K562 (cell line): ENCODE measurements at regions not wholly inside any gene's neighbourhood (a gene's known extent, or its start where the extent isn't known, plus 50 kb on each side); places are given as distances from the start of the nearest gene placed in this dataset.

Experiments used
- ATAC-seq: fragments of 200-7000 bp; cut with Tn5 transposase; 3 replicates; pipeline ENCODE4 v1.9.1; 2020; ENCODE audit warnings: moderate library complexity
- BruUV-seq: library from RNA; stranded (reverse); fragments of 400-500 nt; replicated peaks from 2 replicates; lab custom pipeline; 2021; lab: Mats Ljungman, UMichigan
- CTCF ChIA-PET: fragments of 300-600 bp; formaldehyde crosslinking; extraction: SDS; loops from one replicate; lab custom pipeline; 2021; ENCODE audit warnings: low intra/inter-chr PET ratio; lab: Yijun Ruan, JAX
- POLR2A ChIA-PET: fragments of 300-600, 350-650 bp; sonication (Branson Sonifier 250); formaldehyde crosslinking; extraction: SDS; loops from one replicate; lab custom pipeline; 2021; ENCODE audit warnings: antibody characterized with exemption, inconsistent platforms; lab: Yijun Ruan, JAX
- DNase-seq, 4 experiments: peaks; one replicate each; pipeline versions ENCODE4 v3.0.0 to v3.0.0-alpha.2; 2011 to 2018; ENCODE audit warnings: low spot score in 3 of 4, mixed read lengths in 3 of 4; ENCODE audit errors: extremely low read depth in 1 of 4
- FAIRE-seq: peaks from 2 replicates; lab custom pipeline; 2011; peaks lifted over from hg19 to GRCh38; lab: Jason Lieb, UNC
- H2AFZ ChIP-seq: 2 replicates; pipeline ENCODE4 v1.6.0; 2011; ENCODE audit warnings: low read depth, low read length, control low read depth, inconsistent platforms
- H3K27ac ChIP-seq: fragments of 200-600 bp; 3 replicates; pipeline ENCODE4 v1.8.0; 2011; ENCODE audit warnings: low read depth, mild to moderate bottlenecking, control low read depth, inconsistent platforms, low read length, moderate library complexity, mixed read lengths; ENCODE audit errors: extremely low read depth
- H3K27me3 ChIP-seq, 2 experiments: fragments of 300-600 bp in 1 of 2; 2 replicates in 1 of 2; 3 replicates in 1 of 2; pipeline versions ENCODE4 v1.6.0 to v1.8.0; 2011; ENCODE audit warnings: inconsistent platforms in 2 of 2, low read length in 2 of 2, mild to moderate bottlenecking in 1 of 2, mixed read lengths in 1 of 2, moderate library complexity in 1 of 2; ENCODE audit not compliant: control insufficient read depth in 2 of 2, insufficient read depth in 2 of 2
- H3K36me3 ChIP-seq: fragments of 300-600 bp; 3 replicates; pipeline ENCODE4 v1.8.0; 2011; ENCODE audit warnings: mild to moderate bottlenecking, low read length, inconsistent platforms; ENCODE audit not compliant: control insufficient read depth, insufficient read depth
- H3K4me1 ChIP-seq, 2 experiments: fragments of 200-600 bp in 1 of 2; replicated peaks in 1 of 2; 2 replicates in 1 of 2; 3 replicates in 1 of 2; pipeline versions ENCODE4 v1.5.1 to v1.8.0; 2011; ENCODE audit warnings: inconsistent platforms in 2 of 2, low read length in 2 of 2, mild to moderate bottlenecking in 1 of 2, mixed read lengths in 1 of 2, moderate library complexity in 1 of 2; ENCODE audit not compliant: control insufficient read depth in 2 of 2, insufficient read depth in 2 of 2
- H3K4me2 ChIP-seq: 2 replicates; pipeline ENCODE4 v1.6.1; 2011; ENCODE audit warnings: low read length, control low read depth, inconsistent platforms, mixed read lengths; ENCODE audit not compliant: insufficient read depth
- H3K4me3 ChIP-seq: fragments of 200-600 bp; sonication (generic), shearing (Covaris generic); 2 replicates; pipeline ENCODE4 v1.5.1; 2016; ENCODE audit warnings: control low read depth, inconsistent platforms
- H3K79me2 ChIP-seq: fragments of 200-600 bp; 3 replicates; pipeline ENCODE4 v1.8.0; 2011; ENCODE audit warnings: low read length, inconsistent platforms; ENCODE audit not compliant: control insufficient read depth, insufficient read depth
- H3K9ac ChIP-seq, 2 experiments: 2 replicates each; pipeline versions ENCODE4 v1.6.0 to v1.6.1; 2011; ENCODE audit warnings: low read depth in 2 of 2, low read length in 2 of 2, control low read depth in 1 of 2, inconsistent platforms in 1 of 2, mild to moderate bottlenecking in 1 of 2, mixed read lengths in 1 of 2; ENCODE audit not compliant: insufficient read depth in 1 of 2
- H3K9me1 ChIP-seq: one replicate; pipeline ENCODE4 v1.6.0; 2011; ENCODE audit warnings: inconsistent platforms, mild to moderate bottlenecking, low read length, moderate library complexity; ENCODE audit not compliant: control insufficient read depth, insufficient read depth
- H3K9me3 ChIP-seq: replicated peaks from 2 replicates; pipeline ENCODE4 v1.5.1; 2011; ENCODE audit warnings: low read depth, low read length, inconsistent platforms; ENCODE audit not compliant: control insufficient read depth, insufficient read depth
- H4K20me1 ChIP-seq: replicated peaks from 2 replicates; pipeline ENCODE4 v1.6.1; 2011; ENCODE audit warnings: low read length, inconsistent platforms, mixed read lengths; ENCODE audit not compliant: control insufficient read depth, insufficient read depth
- CREB3 ChIP-seq: fragments of 450-650 bp; conservative IDR thresholded peaks from 2 replicates; pipeline ENCODE4 v1.6.1; 2016; ENCODE audit warnings: missing genetic modification characterization, low read depth, mild to moderate bottlenecking, missing compliant biosample characterization, moderate library complexity
- GTF2A2 ChIP-seq: IDR thresholded peaks from 2 replicates; pipeline ENCODE4 v1.6.1; 2016; ENCODE audit warnings: mild to moderate bottlenecking, missing genetic modification characterization, missing compliant biosample characterization
- HDGF ChIP-seq: fragments of 450-650 bp; IDR thresholded peaks from 2 replicates; pipeline ENCODE4 v1.6.1; 2016
- IFI16 ChIP-seq: fragments of 250-450 bp; sonication (Bioruptor Pico); IDR thresholded peaks from 2 replicates; pipeline ENCODE4 v2.1.2; 2022; ENCODE audit warnings: mild to moderate bottlenecking, inconsistent platforms
- KDM1A ChIP-seq, 2 experiments: fragments of 450-650 bp; IDR thresholded peaks; 2 replicates each; pipeline ENCODE4 v1.6.1; 2016; ENCODE audit warnings: mild to moderate bottlenecking in 2 of 2
- MCM3 ChIP-seq: fragments of 450-650 bp; IDR thresholded peaks from 2 replicates; pipeline ENCODE4 v1.6.1; 2016
- SNIP1 ChIP-seq: fragments of 450-650 bp; IDR thresholded peaks from 2 replicates; pipeline ENCODE4 v1.7.1; 2017; ENCODE audit warnings: low read depth, mild to moderate bottlenecking
- SRSF9 ChIP-seq: fragments of 200-400 bp; formaldehyde crosslinking; IDR thresholded peaks from 2 replicates; pipeline ENCODE4 v1.6.1; 2017; ENCODE audit warnings: low read depth, low read length, borderline replicate concordance
- TEAD2 ChIP-seq: fragments of 450-650 bp; IDR thresholded peaks from 2 replicates; pipeline ENCODE4 v1.6.1; 2016; ENCODE audit warnings: missing genetic modification characterization, control low read depth, missing compliant biosample characterization
- THAP12 ChIP-seq: fragments of 250-450 bp; sonication (Bioruptor Pico); IDR thresholded peaks from 2 replicates; pipeline ENCODE4 v1.9.0; 2021; ENCODE audit warnings: mild to moderate bottlenecking, inconsistent platforms
- XRCC3 ChIP-seq: fragments of 450-650 bp; IDR thresholded peaks from 2 replicates; pipeline ENCODE4 v1.6.1; 2017; ENCODE audit warnings: mild to moderate bottlenecking, moderate library complexity
- ZNF407 ChIP-seq: fragments of 450-650 bp; IDR thresholded peaks from 2 replicates; pipeline ENCODE4 v1.6.1; 2016; ENCODE audit warnings: low read depth
- ZNF445 ChIP-seq: fragments of 250-450 bp; sonication (Bioruptor Pico); IDR thresholded peaks from 2 replicates; pipeline ENCODE4 v1.4.0; 2020; ENCODE audit warnings: low read depth, mild to moderate bottlenecking, moderate library complexity
- WGBS: fragments of 100-300 bp; shearing (Covaris generic); methylation state at CpG from one replicate; pipeline ENCODE4 v1.1.6; 2016; ENCODE audit warnings: low coverage, mixed read lengths; ENCODE audit not compliant: insufficient coverage; ENCODE audit errors: missing lambda C conversion rate; 5-methylcytosine and 5-hydroxymethylcytosine counted together
- in situ Hi-C: fragments of 300-500 bp; cut with MboI; formaldehyde crosslinking; loops from 4 replicates; pipeline ENCODE4 v1.15.0; 2018; ENCODE audit warnings: inconsistent platforms, mixed read lengths
- intact Hi-C: fragments of 100-400 bp; cut with micrococcal nuclease; formaldehyde crosslinking; loops from 2 replicates; pipeline ENCODE4 v1.14.2; 2022

- Histone ChIP-seq H4K20me1 (no peaks in the 10 kb centered on the region), H3K4me1 (no peaks in the 10 kb centered on the region), H3K9ac (no peak overlapping the region), H3K79me2 (no peaks in the 10 kb centered on the region), H3K36me3 (no peaks in the 10 kb centered on the region), H3K9me3 (no peaks in the 10 kb centered on the region), H3K4me3 (no peak overlapping the region), H3K4me2 (no peak overlapping the region), H2AFZ (no peak overlapping the region), H3K27ac (no peak overlapping the region), H3K9me1 (no peaks in the 10 kb centered on the region), H3K27me3 (peaks cover 9 to 32% of the 10 kb centered on the region in 2 experiments)
- in situ Hi-C loops = no loop called here
- ATAC-seq = peak; percentile 42; the same call in 1 of the 3 replicates
- CTCF ChIA-PET = no interaction called here
- 12% methylated on average over 3 of the region's 3 CpGs for WGBS
- TF ChIP-seq IFI16 (CRISPR knock-in tag) (no peak), SRSF9 (no peak), MCM3 (no peak), THAP12 (CRISPR knock-in tag) (no peak), ZNF407 (no peak), ZNF445 (CRISPR knock-in tag) (no peak), SNIP1 (no peak), CREB3 (tag) (no peak), XRCC3 (no peak), TEAD2 (tag) (no peak), KDM1A (IDR thresholded peaks at IDR 0.05) (no peak), GTF2A2 (tag) (no peak), HDGF (no peak)
- DNase-seq = no peak
- POLR2A ChIA-PET = interaction anchor here (0.6 to 1.5 kb wide), 3 partner anchors 10 to 325 kb away, joined by 3 to 5 read pairs (median 4); no protein-coding TSS in a partner anchor
- intact Hi-C loops = no loop called here
- no peak for FAIRE-seq
- no TSS peak for BruUV-seq
Observed at GRCh38 chr7:50953820-50954219, 171.1 kb upstream of the GRB10 start.
